Neural cell (in vitro differentiated cells): ENCODE measurements at regions not wholly inside any gene's neighbourhood (a gene's known extent, or its start where the extent isn't known, plus 50 kb on each side); places are given as distances from the start of the nearest gene placed in this dataset.

Experiments used
- CTCF ChIP-seq: fragments of 450-650 bp; IDR thresholded peaks from 2 replicates; pipeline ENCODE4 v1.5.1; 2014; ENCODE audit warnings: antibody characterized with exemption, mild to moderate bottlenecking, moderate library complexity; ENCODE audit not compliant: poor library complexity, severe bottlenecking
- EZH2 ChIP-seq: fragments of 200-600, 300-800 bp; shearing (Covaris generic), sonication (generic); IDR thresholded peaks from 2 replicates; pipeline ENCODE4 v1.6.1; 2014; ENCODE audit warnings: antibody characterized with exemption, low read length, borderline replicate concordance, mild to moderate bottlenecking; ENCODE audit not compliant: insufficient read depth, poor library complexity, severe bottlenecking
- MXI1 ChIP-seq: fragments of 450-650 bp; conservative IDR thresholded peaks from 2 replicates; pipeline ENCODE4 v1.6.1; 2014; ENCODE audit warnings: antibody characterized with exemption, mild to moderate bottlenecking; ENCODE audit not compliant: poor library complexity, severe bottlenecking
- POLR2AphosphoS5 ChIP-seq: IDR thresholded peaks from 2 replicates; pipeline ENCODE4 v1.6.1; 2012

GRCh38 chr3:64913515-64913914, 225.7 kb upstream of the ADAMTS9 start:
- TF ChIP-seq CTCF, result no peak
- no peak for TF ChIP-seq EZH2
- no peak for TF ChIP-seq MXI1
- TF ChIP-seq POLR2AphosphoS5, result no peak
